ENCODE measurements at regions not wholly inside any gene's neighbourhood (a gene's known extent, or its start where the extent isn't known, plus 50 kb on each side); places are given as distances from the start of the nearest gene placed in this dataset.

- TF ChIP-seq CTCF (IDR thresholded peaks at IDR 0.05) (no peak), POLR2A (IDR thresholded peaks at IDR 0.05) (no peak)
Measured at GRCh38 chr7:46318276-46318675, 397.2 kb upstream of the IGFBP3 start.

All from adrenal gland (tissue), 5 donors.